KG1 (cell line): ENCODE measurements at regions not wholly inside any gene's neighbourhood (a gene's known extent, or its start where the extent isn't known, plus 50 kb on each side); places are given as distances from the start of the nearest gene placed in this dataset.
"Not testable (repeated sequence)": the region's sequence is repeated elsewhere in the genome, so short reads cannot be mapped to it uniquely, and the experiment has no call there.

Experiments
- DNase-seq: peaks from one replicate; lab custom pipeline; 2025; lab: John Stamatoyannopoulos, UW

GRCh38 chr7:118418433-118418832 lies 193.9 kb downstream of the ANKRD7 start:
- DNase-seq = no peak

DNA sequence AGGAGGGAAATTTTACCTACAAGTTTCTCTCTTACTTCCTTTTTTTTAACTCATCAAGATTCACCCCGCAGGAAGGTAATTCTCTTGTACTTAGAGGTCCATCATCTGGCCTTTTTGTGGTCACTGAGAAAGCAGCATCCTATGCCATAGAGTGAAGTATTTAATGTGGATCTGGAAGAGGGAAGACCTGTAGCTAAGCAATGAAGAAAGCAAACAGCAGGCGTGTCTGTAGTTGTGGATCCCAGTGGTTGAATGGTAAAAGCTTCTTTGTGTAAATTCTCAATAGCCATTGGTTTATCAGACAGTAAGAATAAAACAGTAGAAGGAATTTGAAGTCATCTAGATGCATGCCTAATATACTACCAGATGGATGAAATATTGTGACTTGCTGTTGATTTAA lies 196.4 kb downstream of the ANKRD7 start:
- DNase-seq = no peak

DNA sequence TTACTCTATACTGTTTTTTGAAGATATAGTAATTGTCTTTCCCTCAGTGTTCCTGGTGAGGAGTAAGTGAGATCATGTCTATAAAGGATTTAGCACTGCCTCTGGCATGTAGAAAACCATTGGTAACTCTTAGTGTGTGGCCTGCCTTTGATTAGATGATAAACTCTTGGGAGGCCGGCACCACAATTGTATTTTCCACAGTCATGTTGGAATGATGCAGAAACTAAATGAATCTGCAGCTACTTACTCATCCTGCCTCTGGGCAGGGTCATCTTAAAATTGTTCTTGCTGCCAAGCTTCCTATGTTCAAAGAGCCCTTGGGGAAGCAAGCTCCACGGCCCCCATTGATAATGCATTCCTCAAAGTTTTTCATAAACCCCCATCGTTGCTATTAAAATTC lies 204.6 kb downstream of the ANKRD7 start:
- no peak for DNase-seq

DNA sequence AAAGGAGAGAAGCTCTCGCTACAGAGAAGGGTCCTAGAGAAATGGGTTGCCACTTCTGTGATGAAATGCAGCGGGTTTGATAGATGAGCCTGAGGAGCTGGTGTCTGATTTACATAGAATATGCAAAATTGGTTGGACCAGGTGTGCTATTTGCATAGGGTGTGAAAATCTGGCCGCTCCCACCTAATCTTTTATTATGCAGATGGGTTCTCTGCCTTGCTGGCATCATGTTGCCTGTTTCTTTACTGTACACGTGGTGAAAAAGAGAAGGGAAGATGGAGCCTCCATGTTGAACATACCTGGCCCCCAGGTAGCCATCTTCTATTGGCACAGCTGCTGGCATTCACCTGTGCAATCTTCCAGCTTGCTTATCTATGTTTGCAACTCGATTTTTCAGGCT lies 212.2 kb downstream of the ANKRD7 start:
- DNase-seq = no peak

DNA sequence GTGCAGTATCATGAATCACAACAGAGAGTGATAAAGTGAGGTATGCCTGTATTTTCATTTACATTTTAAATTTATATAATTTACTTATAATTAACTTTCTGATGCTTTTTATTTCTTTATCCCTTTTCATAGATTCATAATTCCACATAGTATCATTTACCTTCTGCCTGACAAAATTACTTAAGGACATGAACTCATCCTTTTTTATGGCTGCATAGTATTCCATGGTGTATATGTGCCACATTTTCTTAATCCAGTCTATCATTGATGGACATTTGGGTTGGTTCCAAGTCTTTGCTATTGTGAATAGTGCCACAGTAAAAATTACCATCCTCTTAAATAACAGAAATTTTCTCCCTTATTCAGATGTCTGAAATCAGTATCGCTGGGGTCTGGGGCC lies 224.5 kb downstream of the ANKRD7 start:
- DNase-seq = not testable (repeated sequence)

- no peak for DNase-seq
Observed at GRCh38 chr7:118449797-118450567, 225.5 kb downstream of the ANKRD7 start.

DNA sequence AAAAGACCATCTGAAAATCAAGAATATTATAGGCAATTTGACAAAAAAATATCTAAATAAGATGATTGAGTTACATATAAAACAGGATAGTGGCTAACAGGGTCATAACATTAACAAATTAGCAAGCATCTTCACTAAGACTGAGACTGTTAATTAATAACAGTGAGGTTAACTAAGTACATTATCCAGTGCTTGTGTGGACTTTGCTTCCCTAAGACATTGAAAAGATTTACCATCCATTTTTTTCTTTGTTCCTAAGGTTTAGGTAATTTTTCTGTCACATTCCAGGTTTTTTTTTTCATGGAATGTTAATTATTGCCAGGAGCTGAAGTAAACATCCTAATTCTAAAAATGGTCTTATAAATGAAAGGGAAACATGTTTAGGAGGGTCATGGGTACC lies 227.6 kb downstream of the ANKRD7 start:
- DNase-seq = no peak

DNA sequence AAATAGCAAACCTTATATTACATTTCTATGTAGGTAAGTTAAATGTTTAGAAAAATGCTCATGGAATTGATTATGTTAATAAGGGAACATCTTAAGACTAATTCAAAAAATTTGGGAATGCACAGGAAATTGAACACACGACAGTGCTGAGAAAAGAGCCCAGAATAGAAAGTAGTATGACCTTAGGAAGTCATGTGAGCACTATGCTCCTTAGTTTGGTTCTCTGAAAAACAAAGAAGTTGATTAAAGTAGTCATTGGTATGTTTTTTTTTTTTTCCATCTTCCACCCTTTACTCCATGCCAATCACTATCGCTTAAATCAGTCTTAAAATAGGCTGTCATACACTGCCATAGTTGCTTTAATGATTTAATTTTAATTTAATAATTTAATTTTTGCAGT lies 242.9 kb downstream of the ANKRD7 start:
- no peak for DNase-seq

- DNase-seq = no peak
Observed at GRCh38 chr7:118472581-118472980, 248.1 kb downstream of the ANKRD7 start.

DNA sequence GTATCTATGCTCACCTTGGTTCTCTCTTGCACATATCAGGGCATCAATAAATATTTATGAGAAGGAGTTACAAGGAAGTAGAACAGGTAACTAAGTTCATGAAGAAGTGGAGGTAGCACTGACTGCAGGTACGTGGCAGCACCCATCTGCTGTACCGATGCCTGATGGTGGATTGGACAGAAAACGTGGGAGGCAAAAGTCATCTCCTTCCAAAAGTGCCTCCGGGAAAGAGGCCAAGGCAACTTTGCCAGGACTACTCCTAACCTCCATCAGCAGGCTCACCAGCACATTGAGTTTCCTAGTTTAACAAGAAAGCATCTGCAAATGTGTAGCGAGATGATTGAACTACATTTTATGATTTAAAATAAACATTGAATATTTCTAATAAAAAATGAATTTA lies 248.8 kb downstream of the ANKRD7 start:
- no peak for DNase-seq

DNA sequence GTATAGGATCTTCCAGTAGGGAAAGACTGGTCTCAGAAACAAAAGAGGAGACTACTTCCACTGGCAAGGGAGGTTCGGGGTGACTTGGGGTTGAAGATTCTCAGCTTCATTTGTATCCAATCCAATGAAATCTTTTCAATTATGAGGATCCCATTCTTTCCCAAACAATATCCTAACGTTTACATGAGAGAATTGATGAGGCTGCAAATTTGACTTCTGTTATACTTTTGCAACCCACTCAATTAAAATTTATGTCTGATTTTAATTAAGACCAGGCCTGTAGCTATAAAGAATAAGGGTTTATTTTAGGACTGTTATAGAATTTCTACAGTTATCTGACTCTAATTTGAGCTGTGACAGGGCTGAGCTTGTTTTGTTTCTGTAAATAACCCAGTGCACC lies 251.5 kb downstream of the ANKRD7 start:
- no peak for DNase-seq

- DNase-seq = no peak
Observed at GRCh38 chr7:118477036-118477435, 252.5 kb downstream of the ANKRD7 start.

GRCh38 chr7:118478236-118478635 lies 253.7 kb downstream of the ANKRD7 start:
- DNase-seq = no peak

- DNase-seq = no peak
Observed at GRCh38 chr7:118478931-118479330, 254.4 kb downstream of the ANKRD7 start.

DNA sequence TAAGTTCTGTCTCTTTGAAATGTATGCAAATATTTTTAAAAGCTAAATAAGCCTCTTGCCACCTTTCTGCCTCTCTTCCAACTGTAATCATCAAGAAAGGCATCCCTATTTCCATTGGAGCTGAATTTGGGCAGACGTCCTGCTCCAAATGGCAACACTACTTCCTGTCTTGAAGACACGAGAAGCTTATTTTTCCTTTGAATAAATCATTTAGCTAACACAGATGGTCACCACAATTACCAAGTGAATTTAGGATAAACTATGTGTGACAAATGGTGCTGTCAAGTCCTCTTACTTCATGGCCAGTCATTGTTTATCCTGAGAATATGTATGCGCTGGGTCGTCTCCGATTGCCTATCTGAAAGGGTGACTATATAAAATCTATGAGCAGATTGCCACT lies 268.0 kb downstream of the ANKRD7 start:
- no peak for DNase-seq

DNA sequence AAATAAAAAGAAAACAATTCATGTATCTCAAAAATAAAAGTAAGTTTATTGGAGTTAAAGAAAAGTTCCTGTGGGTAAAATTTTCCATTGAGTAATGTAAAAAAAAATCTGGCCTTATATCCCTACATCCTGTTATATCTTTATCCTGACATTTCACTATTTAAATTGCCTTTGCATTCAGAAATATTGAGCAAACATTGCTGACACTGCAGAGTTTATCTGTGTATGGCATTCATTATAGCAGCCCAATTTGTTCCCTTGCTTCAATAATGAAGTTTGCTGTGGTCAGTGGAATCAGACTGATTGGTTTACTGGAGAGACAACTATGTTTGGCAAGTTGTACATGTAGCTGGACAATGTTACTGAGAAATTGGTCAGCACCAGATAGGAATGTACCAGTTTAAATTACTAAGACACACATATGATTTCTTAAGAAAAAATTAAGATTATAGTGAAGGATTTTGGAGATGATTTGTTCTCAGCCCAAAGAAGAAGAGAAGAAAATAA lies 271.7 kb downstream of the ANKRD7 start:
- no peak for DNase-seq

DNA sequence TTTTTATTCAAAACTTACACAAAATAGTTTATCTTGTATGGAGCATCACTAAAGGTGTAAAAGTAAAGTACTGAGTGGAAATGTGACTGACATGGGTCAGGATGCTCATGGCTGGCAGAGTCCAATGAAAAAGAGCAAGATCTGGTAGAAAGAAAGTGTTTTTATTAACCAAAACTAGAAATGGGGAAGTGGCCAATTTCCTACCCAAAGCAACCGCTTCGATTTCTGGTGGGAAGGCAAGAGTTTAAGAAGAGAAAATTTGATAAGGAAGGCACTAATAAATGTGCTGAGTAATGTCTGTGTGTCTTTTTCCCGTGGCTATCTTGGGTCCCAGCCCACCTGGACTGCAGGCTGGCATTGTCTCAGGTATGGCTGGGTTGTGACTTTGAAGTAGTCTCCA lies 277.7 kb downstream of the ANKRD7 start:
- no peak for DNase-seq

DNA sequence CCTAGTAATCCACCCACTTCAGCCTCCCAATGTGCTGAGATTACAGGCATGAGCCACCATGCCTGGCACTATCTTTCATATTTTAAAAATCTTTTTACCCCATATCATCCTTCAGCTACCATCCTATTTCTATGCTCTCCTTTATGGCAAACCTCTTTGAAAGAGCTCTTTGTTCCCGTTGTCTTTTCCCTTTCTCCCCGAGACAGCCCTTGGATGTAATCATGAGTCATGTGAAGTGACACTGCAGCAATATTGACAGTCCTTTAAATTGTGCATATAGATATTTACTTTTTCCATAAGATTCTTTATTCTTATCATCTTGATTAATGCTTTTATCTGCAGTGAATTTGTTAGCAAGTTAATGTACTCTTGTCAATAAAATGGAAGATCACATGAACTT lies 286.6 kb downstream of the ANKRD7 start:
- DNase-seq = no peak

DNA sequence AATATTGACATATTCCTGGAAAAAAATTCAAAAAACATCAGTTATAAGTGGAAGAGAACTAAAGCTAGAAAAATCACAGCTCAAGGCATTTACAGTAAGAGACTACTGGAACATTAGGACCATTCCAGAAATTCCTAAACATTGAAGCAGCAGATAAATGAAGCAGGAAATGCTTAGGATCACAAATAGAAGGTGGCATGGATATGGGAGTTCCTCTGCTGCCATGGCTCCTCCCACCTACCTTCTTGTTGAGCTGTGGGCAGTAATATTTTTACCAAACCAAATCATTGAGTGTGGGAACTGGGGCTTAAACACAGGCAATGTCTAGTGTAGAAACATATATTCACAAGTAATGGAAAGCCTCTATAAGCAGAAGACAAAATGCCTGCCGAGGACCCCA lies 292.8 kb downstream of the ANKRD7 start:
- DNase-seq = no peak

- no peak for DNase-seq
Observed at GRCh38 chr7:118525020-118525419, 300.5 kb downstream of the ANKRD7 start.

- DNase-seq = no peak
Observed at GRCh38 chr7:118531566-118531965, 307.1 kb downstream of the ANKRD7 start.

GRCh38 chr7:118559207-118559606 lies 334.7 kb downstream of the ANKRD7 start:
- DNase-seq = no peak

- DNase-seq = no peak
Observed at GRCh38 chr7:118563311-118563710, 338.8 kb downstream of the ANKRD7 start.

DNA sequence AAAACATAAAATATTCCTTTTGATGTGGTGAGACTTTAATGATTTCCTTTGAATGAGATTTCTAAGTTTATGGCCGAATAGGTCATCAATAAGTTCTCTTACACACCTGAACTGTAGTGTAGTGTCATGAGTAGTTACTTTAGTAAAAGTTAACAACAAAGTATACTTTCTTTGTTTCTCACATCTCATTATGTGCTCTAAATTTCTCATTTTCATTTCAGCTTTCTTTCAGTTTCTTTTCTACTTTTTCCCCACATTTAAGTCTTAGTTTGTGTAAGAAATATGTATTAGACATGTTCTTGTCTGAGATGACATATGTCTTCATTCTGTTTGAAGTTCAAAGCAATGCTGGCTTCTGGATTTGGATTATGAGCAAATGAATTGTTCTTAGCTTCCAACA lies 348.1 kb downstream of the ANKRD7 start:
- no peak for DNase-seq
